Skeletal muscle satellite cell (primary cell): ENCODE measurements at regions not wholly inside any gene's neighbourhood (a gene's known extent, or its start where the extent isn't known, plus 50 kb on each side); places are given as distances from the start of the nearest gene placed in this dataset.

ENCODE experiments used
- H3K27me3 ChIP-seq: 2 replicates; pipeline ENCODE4 v1.7.0; 2013; ENCODE audit warnings: low read length; ENCODE audit not compliant: control insufficient read depth, insufficient read depth
- H3K36me3 ChIP-seq: 2 replicates; pipeline ENCODE4 v1.7.0; 2013; ENCODE audit warnings: mild to moderate bottlenecking, control low read depth, low read length; ENCODE audit not compliant: insufficient read depth
- H3K4me1 ChIP-seq: 2 replicates; pipeline ENCODE4 v1.7.0; 2013; ENCODE audit warnings: low read length; ENCODE audit not compliant: control insufficient read depth, insufficient read depth
- H3K4me2 ChIP-seq: 2 replicates; pipeline ENCODE4 v1.7.0; 2013; ENCODE audit warnings: mild to moderate bottlenecking, low read length
- H3K4me3 ChIP-seq: 2 replicates; pipeline ENCODE4 v1.7.0; 2013; ENCODE audit warnings: low read length
- H3K9ac ChIP-seq: 2 replicates; pipeline ENCODE4 v1.7.0; 2013; ENCODE audit warnings: mild to moderate bottlenecking, low read depth, low read length, moderate library complexity
- H3K9me3 ChIP-seq: replicated peaks from 2 replicates; pipeline ENCODE4 v1.7.0; 2013; ENCODE audit warnings: mild to moderate bottlenecking, control low read depth, low read length

DNA sequence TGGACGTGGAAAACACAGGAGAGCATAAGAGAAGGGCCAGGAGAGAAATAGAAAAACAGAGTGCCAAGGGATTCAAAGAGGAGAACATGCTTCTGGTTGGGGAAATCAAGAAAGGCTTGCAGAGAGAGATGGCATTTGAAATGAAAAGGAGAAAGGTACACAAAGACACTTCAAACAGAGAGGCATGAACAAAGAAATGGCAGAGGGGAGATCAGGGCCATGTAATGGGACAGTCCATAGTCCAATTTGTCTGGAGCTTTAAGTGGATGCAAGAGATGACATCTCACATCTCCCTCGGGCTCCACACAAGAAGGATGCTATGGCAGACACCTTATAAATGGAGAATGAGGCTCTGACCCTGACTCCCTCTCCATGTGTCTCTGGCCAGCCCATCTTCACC is 331.1 kb downstream of the MLLT3 start:
- Histone ChIP-seq H3K9ac (no peak overlapping the region), H3K27me3 (no peaks in the 10 kb centered on the region), H3K9me3 (no peaks in the 10 kb centered on the region), H3K4me1 (no peaks in the 10 kb centered on the region), H3K36me3 (no peaks in the 10 kb centered on the region), H3K4me2 (no peak overlapping the region), H3K4me3 (no peak overlapping the region)

DNA sequence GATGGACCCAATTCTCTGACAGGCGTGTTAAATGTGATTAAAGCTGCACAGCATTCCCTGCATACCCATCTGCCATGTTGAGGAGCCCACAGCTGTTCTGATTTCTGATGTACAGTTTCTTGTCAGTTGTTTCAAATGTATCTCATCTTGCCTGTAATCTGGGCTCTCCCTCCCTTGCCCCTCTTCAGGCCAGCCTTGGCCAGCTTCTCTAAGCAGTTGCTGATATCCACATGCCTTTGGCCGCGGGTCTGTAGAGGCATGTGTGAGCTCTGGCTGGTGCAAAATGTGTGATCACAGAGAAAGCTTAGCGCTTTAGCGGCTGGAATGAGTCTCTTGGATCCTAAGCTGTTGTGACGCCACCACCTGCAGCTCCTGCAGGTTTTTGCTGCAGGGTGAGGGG is 332.0 kb downstream of the MLLT3 start:
- no peak overlapping the region for H3K4me2 ChIP-seq
- no peaks in the 10 kb centered on the region for H3K36me3 ChIP-seq
- H3K4me1 ChIP-seq, result no peaks in the 10 kb centered on the region
- H3K4me3 ChIP-seq, result no peak overlapping the region
- H3K27me3 ChIP-seq, result no peaks in the 10 kb centered on the region
- H3K9ac ChIP-seq, result no peak overlapping the region
- no peaks in the 10 kb centered on the region for H3K9me3 ChIP-seq

DNA sequence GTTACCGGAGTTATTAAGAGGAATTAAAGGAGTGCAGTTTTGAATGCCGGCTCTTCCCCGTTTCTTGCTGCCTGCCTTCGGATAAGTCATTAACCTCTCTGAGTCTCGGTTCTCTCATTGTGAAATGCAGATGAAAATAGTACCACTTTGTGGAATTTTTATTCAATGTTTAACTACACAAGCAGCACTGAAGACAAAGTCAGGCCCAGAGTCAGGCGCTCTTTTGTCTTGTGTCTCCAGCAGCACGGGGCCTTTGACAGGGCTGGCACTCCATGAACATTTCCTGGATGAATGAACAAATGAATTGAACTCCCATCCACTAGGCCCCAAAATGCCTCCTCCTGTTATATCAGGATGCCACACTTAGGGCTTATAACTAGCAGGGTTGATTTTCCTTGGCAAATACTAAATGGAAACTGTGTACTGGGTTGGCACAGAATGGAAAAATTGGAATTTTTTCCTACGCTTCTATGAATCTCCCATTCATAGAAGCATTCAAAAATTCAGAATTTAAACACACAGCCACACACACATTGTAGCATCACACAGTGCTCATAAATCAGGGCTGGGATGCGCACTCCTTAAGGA is 332.8 kb downstream of the MLLT3 start:
- Histone ChIP-seq H3K4me2 (no peak overlapping the region), H3K4me1 (no peaks in the 10 kb centered on the region), H3K9ac (no peak overlapping the region), H3K27me3 (no peaks in the 10 kb centered on the region), H3K9me3 (no peaks in the 10 kb centered on the region), H3K4me3 (no peak overlapping the region), H3K36me3 (no peaks in the 10 kb centered on the region)

DNA sequence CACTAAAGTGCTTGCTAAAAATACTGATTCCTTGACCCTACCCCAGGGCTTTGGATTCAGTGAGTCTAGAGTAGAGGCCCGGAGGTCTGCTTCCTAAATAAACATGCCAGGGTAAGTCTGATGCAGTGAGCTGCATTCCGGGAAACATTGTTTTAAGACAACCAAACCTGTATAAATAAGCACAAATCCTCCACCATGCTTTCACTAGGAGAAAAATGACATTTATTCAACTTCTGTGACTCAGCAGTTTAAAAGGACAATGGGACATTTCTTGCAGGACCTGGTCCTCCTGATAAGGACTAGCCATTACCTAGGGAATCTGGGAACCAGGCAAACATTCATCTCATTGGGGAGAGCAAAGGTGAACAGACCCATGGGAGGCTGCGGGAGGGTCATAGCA is 335.3 kb downstream of the MLLT3 start:
- no peaks in the 10 kb centered on the region for H3K9me3 ChIP-seq
- H3K4me3 ChIP-seq, result no peak overlapping the region
- no peaks in the 10 kb centered on the region for H3K4me1 ChIP-seq
- H3K4me2 ChIP-seq, result no peak overlapping the region
- no peak overlapping the region for H3K9ac ChIP-seq
- H3K36me3 ChIP-seq, result no peaks in the 10 kb centered on the region
- no peaks in the 10 kb centered on the region for H3K27me3 ChIP-seq

DNA sequence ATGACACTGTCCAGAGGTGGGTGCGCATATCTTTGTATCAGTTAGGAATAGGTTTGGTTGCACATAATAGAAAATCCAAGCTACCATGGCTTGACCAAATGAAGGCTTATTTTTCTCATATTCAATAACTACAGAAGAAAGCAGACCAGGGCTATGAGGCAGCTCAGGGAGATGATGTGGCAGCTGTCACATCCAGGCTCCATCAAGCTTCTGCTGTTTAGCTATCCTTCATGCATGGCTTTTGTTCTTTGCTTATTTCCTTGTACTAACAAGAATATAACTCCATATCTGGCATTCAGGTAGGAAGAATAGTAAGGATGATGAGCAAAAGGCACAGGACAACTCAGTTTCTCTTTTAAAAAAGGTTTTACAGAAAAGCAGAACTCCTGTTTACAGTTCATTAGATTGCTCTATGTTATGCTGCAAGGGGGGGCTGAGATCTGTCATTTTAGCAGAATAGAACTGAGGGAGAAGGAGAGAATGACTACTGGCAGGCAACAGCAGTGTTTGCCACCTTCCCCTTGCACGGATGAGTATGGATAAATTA is 336.1 kb downstream of the MLLT3 start:
- Histone ChIP-seq H3K4me3 (no peak overlapping the region), H3K9me3 (no peaks in the 10 kb centered on the region), H3K4me1 (no peaks in the 10 kb centered on the region), H3K36me3 (no peaks in the 10 kb centered on the region), H3K27me3 (no peaks in the 10 kb centered on the region), H3K4me2 (no peak overlapping the region), H3K9ac (no peak overlapping the region)

DNA sequence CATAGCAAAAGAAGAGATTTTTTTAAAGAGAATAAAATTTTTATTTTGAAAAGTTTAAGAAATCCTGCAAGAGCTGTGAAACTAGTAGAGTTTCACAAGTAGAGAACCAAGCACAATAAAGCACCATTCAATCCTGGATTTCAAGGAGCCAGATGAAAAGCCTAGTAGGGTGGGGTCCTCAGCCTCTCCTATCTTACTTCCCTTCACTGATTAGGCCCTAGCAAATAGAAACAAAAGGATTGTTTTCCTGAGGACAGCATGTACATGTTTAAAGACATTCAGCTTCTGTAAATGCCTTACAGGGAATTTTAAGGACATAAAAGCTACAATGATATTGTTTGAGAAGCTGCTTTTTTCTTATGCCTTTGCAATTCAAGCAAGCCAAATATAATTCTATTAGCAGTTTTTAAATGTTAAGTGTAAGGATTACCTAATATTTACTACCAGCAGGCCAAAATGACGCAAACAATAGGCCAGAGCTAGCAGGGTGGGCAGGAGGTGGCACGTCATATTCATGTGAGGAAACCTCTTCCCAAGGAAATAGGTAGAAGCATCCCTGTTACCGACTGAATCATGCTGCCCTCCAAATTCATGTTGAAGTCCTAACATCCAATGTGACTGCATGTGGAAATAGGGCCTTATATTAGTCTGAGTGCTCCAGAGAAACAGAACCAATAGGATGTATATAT is 337.6 kb downstream of the MLLT3 start:
- Histone ChIP-seq H3K9ac (no peak overlapping the region), H3K4me3 (no peak overlapping the region), H3K4me2 (no peak overlapping the region), H3K36me3 (no peaks in the 10 kb centered on the region), H3K27me3 (no peaks in the 10 kb centered on the region), H3K4me1 (no peaks in the 10 kb centered on the region), H3K9me3 (no peaks in the 10 kb centered on the region)

DNA sequence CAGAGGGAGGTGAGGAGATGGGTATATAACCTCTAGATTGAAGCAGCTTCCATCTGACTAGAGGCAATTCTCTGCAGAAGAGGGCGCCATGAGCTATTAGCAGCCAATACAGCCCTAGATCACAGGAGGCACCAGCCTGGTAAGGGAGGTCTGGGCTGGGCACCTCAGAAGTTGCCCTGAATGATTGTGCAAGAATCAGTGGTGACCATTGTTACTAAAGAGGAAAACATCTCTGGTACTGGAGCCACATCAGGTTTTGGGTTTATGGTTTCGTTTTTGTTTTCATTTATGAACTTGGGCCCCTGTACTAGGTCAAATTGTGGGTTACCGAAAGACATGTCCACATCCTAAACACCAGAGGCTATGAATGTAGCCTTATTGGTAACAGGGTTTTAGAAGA is 342.0 kb downstream of the MLLT3 start:
- H3K4me3 ChIP-seq, result no peak overlapping the region
- H3K9me3 ChIP-seq, result no peaks in the 10 kb centered on the region
- no peaks in the 10 kb centered on the region for H3K4me1 ChIP-seq
- H3K36me3 ChIP-seq, result no peaks in the 10 kb centered on the region
- no peak overlapping the region for H3K4me2 ChIP-seq
- no peak overlapping the region for H3K9ac ChIP-seq
- H3K27me3 ChIP-seq, result no peaks in the 10 kb centered on the region

DNA sequence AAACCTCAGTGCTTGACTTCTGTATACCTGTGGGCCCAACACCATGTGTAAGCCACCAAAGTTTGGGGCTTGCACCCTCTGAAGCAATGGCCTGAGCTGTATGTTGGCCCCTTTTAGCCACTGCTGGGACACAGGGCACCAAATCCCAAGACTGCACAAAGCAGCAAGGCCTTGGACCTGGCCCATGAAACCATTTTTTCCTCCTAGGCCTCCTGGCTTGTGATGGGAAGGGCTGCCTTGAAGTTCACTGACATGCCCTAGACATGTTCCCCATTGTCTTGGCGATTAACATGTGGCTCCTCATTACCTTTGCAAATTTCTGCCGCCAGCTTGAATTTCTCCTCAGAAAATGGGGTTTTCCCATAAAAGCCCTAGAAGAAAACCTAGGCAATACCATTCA is 345.5 kb downstream of the MLLT3 start:
- no peak overlapping the region for H3K9ac ChIP-seq
- no peak overlapping the region for H3K4me2 ChIP-seq

DNA sequence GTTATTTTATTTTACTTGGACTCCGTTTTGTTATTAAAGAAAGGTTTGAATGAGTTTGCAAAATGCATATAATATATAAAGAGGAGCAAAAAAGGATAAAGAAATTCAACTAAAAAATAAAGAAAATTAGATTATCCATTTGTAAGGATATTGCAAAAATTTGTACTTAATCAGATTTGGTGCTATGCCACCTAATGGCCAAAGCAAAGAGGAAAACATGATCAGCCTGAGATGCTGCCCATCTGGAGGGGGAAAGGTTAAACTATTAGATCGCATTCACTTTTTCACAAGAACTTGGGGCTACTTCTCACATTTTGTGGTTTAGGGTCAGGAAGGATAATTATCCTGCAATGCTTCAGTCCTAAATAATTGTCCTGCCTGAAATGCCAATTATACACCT is 350.6 kb downstream of the MLLT3 start:
- Histone ChIP-seq H3K4me2 (no peak overlapping the region), H3K4me3 (no peak overlapping the region), H3K9ac (no peak overlapping the region), H3K9me3 (no peaks in the 10 kb centered on the region), H3K27me3 (no peaks in the 10 kb centered on the region), H3K4me1 (peaks cover 14% of the 10 kb centered on the region), H3K36me3 (no peaks in the 10 kb centered on the region)

More for the DNA sequence above, 345.5 kb downstream of the MLLT3 start:
- H3K36me3 ChIP-seq, result no peaks in the 10 kb centered on the region
- H3K4me1 ChIP-seq, result no peaks in the 10 kb centered on the region
- H3K27me3 ChIP-seq, result no peaks in the 10 kb centered on the region
- H3K9me3 ChIP-seq, result no peaks in the 10 kb centered on the region
- no peak overlapping the region for H3K4me3 ChIP-seq

DNA sequence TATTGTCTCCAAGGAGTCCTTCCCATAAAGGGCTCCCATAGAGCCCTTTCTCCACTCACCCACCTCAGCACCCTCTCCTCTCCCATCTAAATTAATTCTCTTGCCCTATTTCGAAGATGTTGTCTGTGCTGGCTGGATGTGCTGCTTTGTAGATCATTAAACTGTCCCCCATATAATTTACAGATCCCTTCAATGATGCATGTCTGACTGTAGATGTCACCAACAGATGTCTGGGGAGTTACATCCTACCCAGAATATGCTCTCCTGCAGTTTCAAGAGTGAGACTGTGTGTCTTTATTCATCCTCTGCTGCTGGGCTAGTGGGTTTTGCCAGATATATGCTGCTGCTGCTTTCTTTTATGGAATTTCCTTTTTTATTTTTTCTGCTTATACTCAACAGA is 351.2 kb downstream of the MLLT3 start:
- Histone ChIP-seq H3K4me2 (no peak overlapping the region), H3K27me3 (no peaks in the 10 kb centered on the region), H3K9me3 (no peaks in the 10 kb centered on the region)

DNA sequence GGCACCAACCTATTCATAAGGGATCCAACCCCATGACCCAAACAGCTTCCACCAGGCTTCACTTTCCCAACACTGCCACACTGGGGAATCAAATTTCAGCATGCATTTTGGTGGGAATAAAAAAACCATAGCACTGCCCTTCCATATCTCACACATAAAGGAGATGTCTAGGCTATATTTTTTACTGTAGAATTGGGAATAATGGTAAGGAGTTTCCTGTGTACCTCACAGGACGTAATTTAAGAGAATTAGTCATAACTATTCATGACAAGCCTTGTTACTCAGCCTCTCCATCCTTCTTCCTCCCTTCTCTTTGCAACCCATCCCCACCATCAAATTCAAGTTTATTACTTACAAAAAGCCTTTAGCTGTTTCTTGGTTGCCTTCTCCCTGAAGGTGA is 352.1 kb downstream of the MLLT3 start:
- no peaks in the 10 kb centered on the region for H3K36me3 ChIP-seq
- H3K4me1 ChIP-seq, result peaks cover 14% of the 10 kb centered on the region
- H3K27me3 ChIP-seq, result no peaks in the 10 kb centered on the region
- no peaks in the 10 kb centered on the region for H3K9me3 ChIP-seq
- no peak overlapping the region for H3K4me2 ChIP-seq
- no peak overlapping the region for H3K4me3 ChIP-seq
- H3K9ac ChIP-seq, result no peak overlapping the region

More for the DNA sequence above, 351.2 kb downstream of the MLLT3 start:
- H3K4me3 ChIP-seq, result no peak overlapping the region
- no peaks in the 10 kb centered on the region for H3K36me3 ChIP-seq
- H3K4me1 ChIP-seq, result peaks cover 14% of the 10 kb centered on the region
- no peak overlapping the region for H3K9ac ChIP-seq

DNA sequence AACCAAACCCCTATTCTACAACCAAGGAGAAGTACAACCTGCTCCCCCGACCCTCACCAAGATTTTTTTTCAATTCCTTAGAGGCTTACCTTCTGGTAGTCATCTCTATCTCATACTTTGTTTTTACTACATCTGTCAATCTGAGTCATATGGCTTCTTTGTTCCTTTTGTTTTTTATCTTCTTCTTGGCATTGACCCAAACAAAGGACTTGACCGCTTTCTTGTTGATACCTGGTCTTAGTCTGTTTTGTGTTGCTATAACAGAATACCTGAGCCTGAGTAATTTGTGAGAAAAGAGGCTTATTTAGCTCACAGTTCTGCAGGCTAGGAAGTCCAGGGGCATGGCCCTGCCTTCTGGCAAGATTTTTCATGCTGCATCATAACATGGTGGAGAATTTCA is 352.7 kb downstream of the MLLT3 start:
- H3K4me1 ChIP-seq, result peaks cover 14% of the 10 kb centered on the region
- H3K9me3 ChIP-seq, result no peaks in the 10 kb centered on the region
- H3K36me3 ChIP-seq, result no peaks in the 10 kb centered on the region
- H3K9ac ChIP-seq, result no peak overlapping the region
- no peak overlapping the region for H3K4me3 ChIP-seq
- H3K4me2 ChIP-seq, result no peak overlapping the region
- no peaks in the 10 kb centered on the region for H3K27me3 ChIP-seq
